MM.1S (cell line): ENCODE measurements at regions not wholly inside any gene's neighbourhood (a gene's known extent, or its start where the extent isn't known, plus 50 kb on each side); places are given as distances from the start of the nearest gene placed in this dataset.

Experiments used
- DNase-seq: peaks from one replicate; pipeline ENCODE4 v3.0.0-alpha.2; 2015
- H2AFZ ChIP-seq: fragments of 300-600 bp; sonication (generic); 2 replicates; pipeline ENCODE4 v1.6.0; 2016; ENCODE audit warnings: antibody characterized with exemption, low read length
- H3F3A ChIP-seq: fragments of 300-600 bp; sonication (generic); 2 replicates; pipeline ENCODE4 v1.6.1; 2016; ENCODE audit warnings: mild to moderate bottlenecking, antibody characterized with exemption, low read length, moderate library complexity, mixed read lengths; ENCODE audit not compliant: insufficient read depth
- H3K27ac ChIP-seq: fragments of 300-600 bp; sonication (generic); 2 replicates; pipeline ENCODE4 v1.5.1; 2016; ENCODE audit warnings: mild to moderate bottlenecking, low read length
- H3K27me3 ChIP-seq: fragments of 300-600 bp; sonication (generic); replicated peaks from 2 replicates; pipeline ENCODE4 v1.6.0; 2016; ENCODE audit warnings: low read length; ENCODE audit not compliant: insufficient read depth
- H3K36me3 ChIP-seq: fragments of 300-600 bp; sonication (generic); replicated peaks from 2 replicates; pipeline ENCODE4 v1.6.1; 2016; ENCODE audit warnings: mild to moderate bottlenecking, low read length, mixed read lengths; ENCODE audit not compliant: insufficient read depth
- H3K4me1 ChIP-seq: fragments of 300-600 bp; sonication (generic); 2 replicates; pipeline ENCODE4 v1.6.1; 2016; ENCODE audit warnings: low read length, mixed read lengths
- H3K4me2 ChIP-seq: fragments of 300-600 bp; sonication (generic); 2 replicates; pipeline ENCODE4 v1.6.0; 2016; ENCODE audit warnings: low read depth, low read length
- H3K4me3 ChIP-seq: fragments of 300-600 bp; sonication (generic); 2 replicates; pipeline ENCODE4 v1.5.1; 2016; ENCODE audit warnings: low read length, mixed read lengths
- H3K79me2 ChIP-seq: fragments of 300-600 bp; sonication (generic); 2 replicates; pipeline ENCODE4 v1.6.1; 2016; ENCODE audit warnings: mixed run types, low read length, mixed read lengths
- H3K9ac ChIP-seq: fragments of 300-600 bp; sonication (generic); 2 replicates; pipeline ENCODE4 v1.6.1; 2016; ENCODE audit warnings: low read length, mixed read lengths
- H3K9me2 ChIP-seq: fragments of 300-600 bp; sonication (generic); replicated peaks from 2 replicates; pipeline ENCODE4 v1.6.1; 2016; ENCODE audit warnings: mild to moderate bottlenecking, low read length, mixed read lengths; ENCODE audit not compliant: insufficient read depth
- H3K9me3 ChIP-seq: fragments of 300-600 bp; sonication (generic); replicated peaks from 2 replicates; pipeline ENCODE4 v1.6.1; 2016; ENCODE audit warnings: mild to moderate bottlenecking, low read length, mixed read lengths; ENCODE audit not compliant: insufficient read depth
- H4K20me1 ChIP-seq: fragments of 300-600 bp; sonication (generic); 2 replicates; pipeline ENCODE4 v1.6.1; 2016; ENCODE audit warnings: mild to moderate bottlenecking, low read length, moderate library complexity, mixed read lengths; ENCODE audit not compliant: insufficient read depth
- EZH2 ChIP-seq: fragments of 300-600 bp; sonication (generic); optimal IDR thresholded peaks from 2 replicates; pipeline ENCODE3; 2017; ENCODE audit warnings: low read depth, mild to moderate bottlenecking, antibody characterized with exemption, low read length, mixed read lengths
- EZH2phosphoT487 ChIP-seq: fragments of 300-600 bp; sonication (generic); IDR thresholded peaks from 2 replicates; pipeline ENCODE4 v1.6.1; 2018; ENCODE audit warnings: antibody characterized with exemption, low read length
- TF ChIP-seq, protein P1 (sequence below): fragments of 300-600 bp; sonication (generic); IDR thresholded peaks from 2 replicates; pipeline ENCODE4 v1.5.1; 2016; ENCODE audit warnings: antibody characterized with exemption, low read length, mixed read lengths

DNA sequence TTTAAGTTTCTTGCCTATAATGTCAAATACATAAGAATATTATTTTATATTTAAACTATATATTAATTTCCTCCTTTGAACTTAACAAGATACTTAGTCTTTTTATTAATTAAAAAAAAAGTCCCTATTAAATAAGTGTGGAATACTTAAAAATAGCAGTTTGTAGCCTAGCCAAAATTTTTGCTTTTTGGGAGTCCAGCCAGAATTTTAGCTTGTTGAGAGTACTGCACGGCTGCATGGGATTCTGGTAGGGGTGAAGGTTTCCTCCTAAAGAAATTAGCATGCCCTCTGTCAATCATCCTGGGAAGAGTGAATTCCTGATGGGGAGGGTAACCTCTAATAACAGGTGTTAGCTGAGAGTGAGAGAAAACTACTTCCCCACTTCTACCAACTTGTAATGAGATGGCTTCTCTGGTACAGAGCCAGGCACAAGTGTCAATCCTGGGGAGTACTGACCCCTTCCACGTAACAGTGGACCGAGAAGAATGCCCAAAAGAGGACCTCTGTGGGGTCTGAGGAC is 195.7 kb downstream of the SPRY2 start:
- Histone ChIP-seq H3K9me2 (no peaks in the 10 kb centered on the region), H3K9me3 (no peaks in the 10 kb centered on the region), H2AFZ (no peak overlapping the region), H3F3A (no peaks in the 10 kb centered on the region), H3K79me2 (no peaks in the 10 kb centered on the region), H3K4me2 (no peak overlapping the region), H3K36me3 (no peaks in the 10 kb centered on the region), H3K27me3 (no peaks in the 10 kb centered on the region), H3K4me3 (no peak overlapping the region), H3K9ac (no peak overlapping the region), H3K4me1 (no peaks in the 10 kb centered on the region), H4K20me1 (no peaks in the 10 kb centered on the region), H3K27ac (no peak overlapping the region)
- TF ChIP-seq, protein P1, sequence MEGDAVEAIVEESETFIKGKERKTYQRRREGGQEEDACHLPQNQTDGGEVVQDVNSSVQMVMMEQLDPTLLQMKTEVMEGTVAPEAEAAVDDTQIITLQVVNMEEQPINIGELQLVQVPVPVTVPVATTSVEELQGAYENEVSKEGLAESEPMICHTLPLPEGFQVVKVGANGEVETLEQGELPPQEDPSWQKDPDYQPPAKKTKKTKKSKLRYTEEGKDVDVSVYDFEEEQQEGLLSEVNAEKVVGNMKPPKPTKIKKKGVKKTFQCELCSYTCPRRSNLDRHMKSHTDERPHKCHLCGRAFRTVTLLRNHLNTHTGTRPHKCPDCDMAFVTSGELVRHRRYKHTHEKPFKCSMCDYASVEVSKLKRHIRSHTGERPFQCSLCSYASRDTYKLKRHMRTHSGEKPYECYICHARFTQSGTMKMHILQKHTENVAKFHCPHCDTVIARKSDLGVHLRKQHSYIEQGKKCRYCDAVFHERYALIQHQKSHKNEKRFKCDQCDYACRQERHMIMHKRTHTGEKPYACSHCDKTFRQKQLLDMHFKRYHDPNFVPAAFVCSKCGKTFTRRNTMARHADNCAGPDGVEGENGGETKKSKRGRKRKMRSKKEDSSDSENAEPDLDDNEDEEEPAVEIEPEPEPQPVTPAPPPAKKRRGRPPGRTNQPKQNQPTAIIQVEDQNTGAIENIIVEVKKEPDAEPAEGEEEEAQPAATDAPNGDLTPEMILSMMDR: no peak
- no peak for DNase-seq

DNA sequence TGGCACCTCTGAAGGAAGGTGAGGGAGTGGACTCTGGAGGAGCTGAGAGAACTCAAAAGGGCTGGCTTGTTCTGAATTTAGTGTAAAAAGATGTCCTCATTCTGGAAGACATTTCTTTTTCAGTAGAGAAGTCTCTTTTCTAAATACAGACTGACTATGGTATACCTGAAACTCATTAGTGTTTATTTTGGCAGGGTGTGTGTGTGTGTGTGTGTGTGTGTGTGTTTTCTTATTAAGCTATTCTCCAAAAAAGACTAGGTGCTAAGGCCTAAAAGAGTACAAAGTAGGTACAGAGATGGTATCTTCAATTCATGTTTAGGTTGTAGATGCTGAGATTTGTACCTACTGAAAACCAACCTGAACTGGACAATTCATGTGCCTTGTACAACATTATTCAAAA is 196.4 kb downstream of the SPRY2 start:
- no peaks in the 10 kb centered on the region for H3K27me3 ChIP-seq
- DNase-seq: no peak
- no peaks in the 10 kb centered on the region for H3K79me2 ChIP-seq
- no peak overlapping the region for H2AFZ ChIP-seq
- no peaks in the 10 kb centered on the region for H4K20me1 ChIP-seq
- H3K4me2 ChIP-seq: no peak overlapping the region
- H3K9ac ChIP-seq: no peak overlapping the region
- no peaks in the 10 kb centered on the region for H3K9me3 ChIP-seq
- TF ChIP-seq, protein P1: no peak
- TF ChIP-seq EZH2phosphoT487: no peak
- TF ChIP-seq EZH2: no peak
- no peaks in the 10 kb centered on the region for H3K4me1 ChIP-seq
- H3K27ac ChIP-seq: no peak overlapping the region
- H3K4me3 ChIP-seq: no peak overlapping the region
- H3K9me2 ChIP-seq: no peaks in the 10 kb centered on the region
- H3F3A ChIP-seq: no peaks in the 10 kb centered on the region
- no peaks in the 10 kb centered on the region for H3K36me3 ChIP-seq

DNA sequence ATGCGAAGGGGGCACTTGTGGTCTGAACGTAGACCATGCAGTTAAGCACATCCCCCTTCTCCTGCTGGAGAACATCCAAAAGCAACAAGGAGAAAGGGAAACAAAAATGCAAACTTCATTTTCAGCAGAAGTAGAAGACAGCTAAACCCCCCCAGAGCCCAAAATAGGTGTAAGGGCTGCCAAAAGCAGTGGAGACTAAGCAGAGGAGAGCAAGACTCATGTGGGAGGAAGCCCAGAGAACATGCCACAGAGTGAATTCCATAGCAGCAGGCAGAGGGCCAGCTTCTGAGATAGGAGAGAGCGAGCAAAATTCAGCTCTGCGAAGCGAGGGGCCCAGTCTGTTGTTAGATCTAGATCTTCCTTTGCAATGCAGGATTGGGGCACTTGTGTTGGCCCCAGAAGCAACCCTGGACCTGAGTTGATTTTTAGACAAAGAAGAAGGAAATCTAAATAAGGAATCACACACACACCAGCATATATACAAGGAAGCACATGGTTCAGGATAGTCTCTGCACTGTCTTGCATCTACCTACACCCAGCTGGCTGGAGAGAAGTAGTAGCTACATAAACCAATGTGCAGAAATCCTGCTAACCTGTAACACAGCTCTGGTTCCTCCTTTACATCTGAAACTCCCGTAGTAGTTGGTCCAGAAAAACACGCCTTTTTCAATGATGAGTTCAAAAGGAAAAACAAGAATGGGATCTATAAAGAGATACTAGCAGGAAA is 199.6 kb downstream of the SPRY2 start:
- Histone ChIP-seq H3K27me3 (no peaks in the 10 kb centered on the region), H3F3A (no peaks in the 10 kb centered on the region), H3K9me2 (no peaks in the 10 kb centered on the region), H3K36me3 (no peaks in the 10 kb centered on the region), H3K9me3 (no peaks in the 10 kb centered on the region), H3K4me3 (no peak overlapping the region), H3K4me2 (no peak overlapping the region), H4K20me1 (no peaks in the 10 kb centered on the region), H3K79me2 (no peaks in the 10 kb centered on the region), H3K9ac (no peak overlapping the region), H3K4me1 (no peaks in the 10 kb centered on the region), H2AFZ (no peak overlapping the region), H3K27ac (no peak overlapping the region)
- TF ChIP-seq EZH2phosphoT487: no peak
- no peak for TF ChIP-seq EZH2
- TF ChIP-seq, protein P1: no peak
- no peak for DNase-seq
